Myocyte (in vitro differentiated cells): ENCODE measurements at regions not wholly inside any gene's neighbourhood (a gene's known extent, or its start where the extent isn't known, plus 50 kb on each side); places are given as distances from the start of the nearest gene placed in this dataset.

Source experiments
- DNase-seq: peaks from one replicate; pipeline ENCODE4 v3.0.0-alpha.2; 2012; ENCODE audit warnings: low read depth

DNA sequence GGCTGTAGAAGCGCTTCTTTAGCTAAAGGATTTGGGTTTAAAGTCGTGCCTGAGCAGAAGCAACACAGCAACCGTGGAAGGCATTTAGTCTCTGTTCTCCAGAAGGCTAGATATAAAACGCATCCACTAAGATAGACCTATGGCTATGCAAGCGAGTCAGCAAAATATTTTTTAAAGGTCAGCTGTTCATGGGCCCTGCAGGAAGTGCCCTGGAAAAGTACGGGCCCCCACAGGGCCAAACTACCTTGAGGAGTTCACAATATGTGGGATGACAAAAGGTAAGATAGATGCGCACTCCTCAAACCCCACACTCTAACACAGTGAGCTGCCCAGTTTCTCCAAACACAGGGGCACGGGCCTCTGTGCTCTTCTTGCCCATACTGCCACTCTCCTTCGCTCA lies 261.6 kb downstream of the VPS13C start:
- DNase-seq = no peak

DNA sequence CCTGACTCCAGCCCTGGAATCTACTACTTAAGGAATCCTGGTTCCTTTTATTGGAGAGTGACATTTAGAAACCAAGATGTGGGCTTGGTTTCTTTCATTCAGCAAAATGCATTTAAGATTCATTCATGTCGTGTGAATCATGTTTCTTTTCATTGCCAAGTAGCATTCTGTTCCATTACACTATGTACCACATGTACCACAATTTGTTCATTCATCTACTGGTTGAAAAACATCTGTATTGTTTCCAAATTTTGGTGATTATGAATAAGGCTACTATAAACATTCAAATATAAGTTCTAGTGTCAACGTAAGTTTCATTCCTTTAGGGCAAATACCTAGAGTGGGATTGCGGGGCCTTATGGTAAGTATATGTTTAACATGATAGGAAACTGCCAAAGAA lies 264.2 kb downstream of the VPS13C start:
- no peak for DNase-seq

DNA sequence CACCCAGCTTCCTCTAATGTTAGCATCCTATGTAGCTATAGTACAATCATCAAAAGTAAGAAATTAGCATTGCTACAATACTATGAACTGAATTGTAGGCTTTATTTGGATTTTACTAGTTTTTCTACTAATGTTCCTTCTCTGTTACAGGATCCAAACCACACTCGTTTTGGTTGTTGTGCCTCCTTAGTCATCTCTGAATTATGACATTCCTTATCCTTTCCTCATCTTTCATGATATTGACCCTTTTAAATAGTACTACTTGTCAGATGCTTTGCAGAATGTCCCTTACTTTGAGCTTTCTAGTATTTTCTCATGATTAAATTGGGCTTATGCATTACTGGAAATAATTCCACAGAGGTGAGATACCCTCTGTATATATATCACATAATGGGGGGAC lies 265.4 kb downstream of the VPS13C start:
- peak; percentile 14 for DNase-seq

DNA sequence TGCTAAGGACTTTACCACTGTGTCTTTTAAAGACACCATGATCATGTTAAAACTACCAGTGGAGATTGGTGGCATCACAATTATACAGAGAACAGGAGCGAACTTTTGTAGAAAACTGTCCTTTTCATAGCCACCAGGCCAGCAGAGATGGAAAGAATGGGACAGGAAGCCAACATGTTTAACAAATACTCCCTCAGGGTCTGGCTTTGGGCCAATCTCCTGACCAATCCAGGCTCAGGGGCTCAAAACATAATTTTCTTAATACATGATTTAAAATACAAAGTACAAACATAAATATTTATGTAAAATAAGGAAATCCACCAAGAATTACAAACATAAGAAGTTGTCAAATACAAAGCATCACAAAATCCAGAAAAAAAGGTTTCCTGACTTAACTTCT lies 266.0 kb downstream of the VPS13C start:
- peak; percentile 18 for DNase-seq

DNA sequence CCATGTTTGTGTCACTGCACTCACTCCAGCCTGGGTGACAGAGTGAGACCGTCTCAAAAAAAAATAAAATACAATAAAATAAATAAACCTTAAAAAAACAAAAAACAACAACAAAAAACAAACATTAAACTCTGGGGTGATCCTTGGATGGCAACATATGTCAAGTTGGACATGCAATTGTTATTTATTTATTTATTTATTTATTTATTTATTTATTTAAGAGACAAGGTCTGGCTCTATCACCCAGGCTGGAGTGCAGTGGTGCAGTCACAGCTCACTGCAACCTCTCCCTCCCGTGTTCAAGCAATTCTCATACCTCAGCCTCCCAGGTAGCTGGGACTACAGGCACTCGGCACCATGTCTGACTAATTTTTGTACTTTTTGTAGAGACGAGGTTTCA lies 275.5 kb downstream of the VPS13C start:
- DNase-seq = no peak

DNA sequence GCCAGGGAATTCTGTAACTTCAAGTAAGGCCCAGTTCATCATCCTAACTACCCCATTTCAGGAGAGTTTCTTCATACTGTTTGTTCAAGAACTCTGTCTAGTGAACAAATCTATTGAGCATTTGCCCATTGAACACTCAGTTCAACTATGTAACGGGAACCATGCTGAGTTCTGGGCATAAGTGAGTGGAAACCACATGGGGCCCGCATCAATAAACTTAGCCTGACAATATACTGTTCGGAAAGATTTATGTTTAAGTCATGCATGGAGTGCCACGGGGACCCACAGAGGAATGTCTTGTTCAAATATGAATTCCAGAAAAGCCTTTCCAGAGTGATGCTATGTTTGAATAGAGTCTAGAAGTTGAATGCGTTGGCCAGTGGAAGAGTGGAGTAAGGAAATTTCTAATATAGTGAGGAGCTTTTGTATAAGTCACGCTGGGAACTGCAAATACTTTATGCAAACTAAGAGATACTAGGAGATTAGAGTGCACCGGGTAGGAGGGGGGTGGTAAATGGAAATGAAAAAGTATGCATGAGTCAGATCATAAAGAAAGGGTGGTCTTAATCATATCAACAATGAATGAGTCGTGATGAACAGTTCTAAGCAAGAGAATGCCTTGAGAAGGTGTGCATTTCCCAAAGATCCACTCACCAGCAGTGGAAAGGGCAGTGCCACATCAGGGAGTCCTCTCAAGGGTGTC lies 279.8 kb downstream of the VPS13C start:
- no peak for DNase-seq

DNA sequence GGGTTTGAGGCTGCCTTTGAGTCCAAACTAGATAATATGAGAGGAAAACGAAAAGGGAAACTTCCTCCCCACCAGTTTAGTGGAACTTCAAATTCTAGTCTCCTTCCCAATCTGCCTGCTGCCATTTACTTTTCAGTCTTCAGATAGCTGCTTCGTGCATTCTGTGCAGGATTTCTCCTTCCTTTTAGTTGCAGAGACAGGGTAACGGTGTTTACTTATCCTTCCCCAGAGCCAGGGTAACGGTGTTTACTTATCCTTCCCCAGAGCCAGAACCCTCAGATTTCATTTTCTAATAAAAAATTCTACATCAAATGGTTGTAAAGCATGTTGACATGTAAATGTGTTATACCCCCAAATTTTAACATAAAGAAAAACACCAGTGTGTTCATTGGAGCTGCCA lies 282.6 kb downstream of the VPS13C start:
- no peak for DNase-seq

DNA sequence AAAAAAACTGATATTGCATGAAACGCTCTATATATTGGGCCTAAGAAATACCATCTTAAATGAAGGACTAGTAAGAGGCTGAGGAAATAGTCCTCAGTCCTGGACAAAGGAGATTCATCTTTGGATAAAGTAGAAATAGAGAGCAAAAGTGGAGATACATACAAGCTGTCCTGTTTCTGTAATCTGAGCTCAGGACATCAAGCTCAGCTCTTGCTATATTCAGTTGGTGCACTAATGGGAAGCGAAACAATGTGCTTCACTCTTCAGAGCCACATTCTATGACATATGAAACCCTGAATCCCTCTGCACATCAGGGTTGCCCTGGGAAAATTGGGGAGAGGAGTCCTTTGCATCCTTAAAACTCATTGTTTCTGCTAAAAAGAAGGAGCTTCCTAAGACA lies 290.7 kb downstream of the VPS13C start:
- DNase-seq = no peak

DNA sequence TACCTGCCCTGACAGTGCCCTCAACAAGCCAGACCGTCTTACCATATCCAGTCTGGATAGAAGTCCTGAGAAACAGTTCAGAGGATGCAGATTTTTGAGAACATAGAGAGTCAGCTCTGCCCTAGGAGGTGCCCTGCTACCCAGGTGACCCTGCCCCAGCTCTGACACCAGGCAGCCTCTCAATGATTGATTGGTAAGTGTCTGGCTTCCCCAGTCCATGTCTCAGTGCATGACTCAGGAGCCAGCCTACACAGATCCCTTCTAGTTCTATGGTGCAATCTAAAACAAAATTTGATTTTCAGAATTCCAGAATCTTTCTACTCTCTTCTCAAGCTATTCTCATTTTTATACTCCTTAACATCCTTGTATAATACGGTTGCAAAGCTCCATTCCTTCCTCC lies 292.1 kb downstream of the VPS13C start:
- DNase-seq = no peak

DNA sequence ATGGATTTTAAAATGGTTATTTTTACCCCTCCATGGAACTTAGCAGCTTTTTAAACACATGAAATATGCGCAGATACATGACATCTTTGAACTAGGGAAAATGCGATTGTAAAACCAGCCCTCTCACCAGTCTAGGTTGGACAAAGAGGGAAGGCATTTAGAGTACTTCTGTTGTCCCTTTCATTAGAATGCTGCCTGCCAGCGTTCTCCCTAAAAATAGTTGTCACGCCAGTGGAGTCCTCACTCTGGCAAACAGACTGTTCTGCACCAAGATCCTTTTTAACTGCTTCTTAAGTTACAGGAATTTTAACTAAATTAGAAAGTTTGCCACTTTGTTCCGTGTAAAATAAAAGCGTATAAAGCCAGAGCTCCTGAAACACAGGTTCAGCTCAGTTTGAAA lies 295.3 kb downstream of the VPS13C start:
- no peak for DNase-seq

DNA sequence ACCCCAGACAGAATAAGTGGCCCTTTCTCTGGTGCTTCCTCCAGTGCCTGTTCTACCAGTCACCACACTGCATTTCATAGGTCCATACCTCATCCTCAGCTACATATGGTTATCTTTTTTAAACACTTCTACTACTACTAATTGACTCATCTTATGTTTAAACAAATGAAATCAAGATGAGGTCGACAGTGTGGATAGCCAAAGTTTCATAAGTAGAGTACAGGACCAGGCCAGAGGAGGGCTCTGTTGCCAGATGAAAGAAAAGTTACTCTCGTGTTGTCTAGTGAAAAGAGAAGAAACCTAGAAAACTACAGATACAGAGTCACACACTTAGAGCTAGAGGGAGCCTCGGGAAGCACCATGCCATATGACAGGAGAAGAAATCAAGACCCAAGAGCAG lies 296.1 kb downstream of the VPS13C start:
- DNase-seq = no peak

DNA sequence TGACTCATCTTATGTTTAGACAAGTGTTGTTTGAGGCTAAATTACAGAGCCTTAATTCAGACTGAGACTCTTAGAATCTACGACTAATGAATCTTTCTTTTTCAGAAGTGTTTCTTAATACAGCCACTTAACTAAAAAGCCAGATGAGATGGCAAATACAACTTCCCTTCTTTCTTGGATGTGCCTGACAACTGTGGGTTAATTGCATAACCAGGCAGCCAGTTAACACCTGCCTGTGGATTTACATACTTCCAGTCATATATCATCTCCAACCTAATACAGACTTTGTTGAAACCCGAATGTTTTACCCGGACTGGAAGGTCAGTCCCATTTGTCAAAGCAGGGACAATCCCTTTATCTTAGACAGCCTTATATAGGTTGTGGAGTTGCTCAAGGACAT lies 297.6 kb downstream of the VPS13C start:
- DNase-seq = no peak

DNA sequence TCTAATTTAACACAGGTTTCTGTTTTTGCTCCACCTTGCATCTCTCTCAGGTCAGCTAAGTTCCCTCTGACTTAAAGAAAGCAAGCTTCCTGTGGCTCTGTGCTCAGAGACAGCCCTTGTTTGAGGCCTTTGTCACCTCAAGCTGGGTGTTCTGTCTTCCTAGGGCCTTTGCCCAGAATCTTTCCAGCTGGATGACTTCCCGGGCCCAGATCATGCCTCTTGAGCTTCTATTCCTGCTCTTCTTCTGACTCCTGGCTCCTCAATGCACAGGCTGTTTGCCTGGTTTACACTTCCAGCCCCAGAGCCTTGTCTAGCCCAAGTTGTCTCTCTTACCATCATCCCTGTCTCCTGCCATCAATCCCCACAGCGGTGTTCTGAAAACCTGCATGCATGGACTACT lies 300.6 kb downstream of the VPS13C start:
- no peak for DNase-seq

DNA sequence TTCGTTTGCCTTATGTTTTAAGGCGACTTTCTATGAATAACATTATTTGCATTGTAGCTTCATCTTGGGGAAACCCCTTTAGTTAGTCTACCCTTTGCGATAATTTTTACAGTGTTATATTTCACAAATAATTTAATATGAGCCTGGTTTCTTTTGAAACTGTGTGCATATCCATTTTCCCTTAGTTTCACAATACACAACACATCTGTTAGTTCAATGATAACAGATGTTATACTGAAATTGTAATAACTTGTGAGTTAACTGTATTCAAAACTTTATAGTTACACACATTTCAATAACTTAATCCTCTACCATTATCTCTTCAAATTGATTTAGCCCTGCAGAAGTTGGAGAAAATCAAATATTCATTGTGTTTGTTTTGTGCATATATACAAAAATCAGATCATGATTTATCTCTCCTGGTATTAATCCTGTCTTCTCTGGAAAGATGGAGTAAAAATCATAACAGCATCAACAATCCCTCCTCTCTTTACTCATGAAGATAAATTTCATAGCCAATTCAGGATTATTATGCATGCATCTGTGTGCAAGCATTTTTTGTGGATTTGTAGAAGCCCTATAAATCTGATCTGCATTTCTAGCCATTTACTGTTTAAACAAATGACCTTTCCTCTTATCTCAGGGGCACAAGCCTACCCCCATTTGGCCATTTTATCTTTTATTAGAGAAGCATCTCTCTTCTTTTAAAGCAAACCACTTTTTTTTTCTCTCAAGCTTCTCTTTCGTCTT lies 304.0 kb downstream of the VPS13C start:
- no peak for DNase-seq

DNA sequence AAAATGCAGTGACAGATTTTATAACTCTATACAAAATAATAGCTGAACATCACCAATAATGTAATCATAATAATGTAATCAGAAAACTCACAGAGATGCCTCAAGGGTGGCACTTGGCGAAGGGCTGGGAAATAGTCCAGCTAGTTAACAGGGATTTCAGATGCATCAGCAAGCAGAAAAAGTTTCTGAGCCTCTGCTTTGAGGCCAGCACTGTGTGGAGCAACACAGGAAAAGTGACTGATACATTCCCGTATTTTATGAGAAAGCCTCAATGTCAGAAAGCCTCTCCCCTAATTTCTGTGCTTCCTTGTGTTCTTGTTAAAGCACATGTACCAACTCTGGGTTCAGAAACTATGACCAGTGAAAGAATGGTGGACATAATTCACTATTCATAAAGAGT lies 304.8 kb downstream of the VPS13C start:
- DNase-seq = no peak

DNA sequence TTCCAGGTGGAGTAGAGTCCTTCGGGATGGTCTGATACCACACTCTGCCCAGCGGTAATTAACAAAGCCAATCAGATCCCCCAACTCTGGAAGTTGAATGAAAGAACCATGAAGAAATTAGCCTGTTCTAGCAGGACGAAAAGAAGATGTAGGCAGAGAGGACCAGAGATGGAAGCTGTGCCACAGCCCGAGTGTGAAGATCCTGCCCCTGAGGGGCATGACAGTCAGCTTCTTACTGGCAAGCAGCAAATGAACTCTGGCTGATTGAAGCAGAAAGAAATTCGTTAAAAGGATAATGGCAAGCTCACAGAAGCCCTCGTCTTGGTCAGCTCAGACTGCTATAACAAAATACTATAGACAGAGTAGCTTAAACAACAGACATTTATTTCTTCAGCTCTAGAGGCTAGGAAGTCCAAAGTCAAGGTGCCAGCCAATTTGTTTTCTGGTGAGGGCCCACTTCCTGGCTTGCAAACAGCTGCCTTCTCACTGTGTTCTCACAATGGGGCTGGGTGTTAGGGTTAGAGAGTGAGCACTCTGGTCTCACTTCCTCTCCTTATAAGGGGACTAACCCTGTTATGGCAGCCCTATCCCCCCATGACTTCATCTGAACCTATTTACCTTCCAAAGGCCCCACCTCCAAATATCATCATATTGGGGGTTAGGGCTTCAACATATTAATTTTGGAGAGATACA lies 307.1 kb downstream of the VPS13C start:
- DNase-seq = no peak

DNA sequence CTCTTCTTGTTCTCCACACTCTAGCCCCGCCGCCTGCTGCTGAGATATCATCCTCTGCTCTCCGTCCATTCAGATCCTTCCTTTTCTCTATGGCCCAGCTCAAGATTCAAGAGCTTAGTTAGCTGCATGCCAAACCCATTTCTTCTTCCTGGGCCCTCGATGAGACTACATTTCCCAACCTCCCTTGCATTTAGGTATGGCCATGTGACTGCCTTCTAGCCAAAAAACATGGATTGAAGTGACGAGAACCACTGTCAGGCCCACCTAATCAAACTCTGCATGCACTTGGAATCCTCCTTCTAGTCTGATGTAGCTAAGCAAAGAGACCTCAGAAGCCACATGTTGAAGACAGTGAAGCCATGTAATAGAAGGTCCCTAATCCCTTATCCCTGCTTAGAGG lies 308.2 kb downstream of the VPS13C start:
- DNase-seq = no peak

DNA sequence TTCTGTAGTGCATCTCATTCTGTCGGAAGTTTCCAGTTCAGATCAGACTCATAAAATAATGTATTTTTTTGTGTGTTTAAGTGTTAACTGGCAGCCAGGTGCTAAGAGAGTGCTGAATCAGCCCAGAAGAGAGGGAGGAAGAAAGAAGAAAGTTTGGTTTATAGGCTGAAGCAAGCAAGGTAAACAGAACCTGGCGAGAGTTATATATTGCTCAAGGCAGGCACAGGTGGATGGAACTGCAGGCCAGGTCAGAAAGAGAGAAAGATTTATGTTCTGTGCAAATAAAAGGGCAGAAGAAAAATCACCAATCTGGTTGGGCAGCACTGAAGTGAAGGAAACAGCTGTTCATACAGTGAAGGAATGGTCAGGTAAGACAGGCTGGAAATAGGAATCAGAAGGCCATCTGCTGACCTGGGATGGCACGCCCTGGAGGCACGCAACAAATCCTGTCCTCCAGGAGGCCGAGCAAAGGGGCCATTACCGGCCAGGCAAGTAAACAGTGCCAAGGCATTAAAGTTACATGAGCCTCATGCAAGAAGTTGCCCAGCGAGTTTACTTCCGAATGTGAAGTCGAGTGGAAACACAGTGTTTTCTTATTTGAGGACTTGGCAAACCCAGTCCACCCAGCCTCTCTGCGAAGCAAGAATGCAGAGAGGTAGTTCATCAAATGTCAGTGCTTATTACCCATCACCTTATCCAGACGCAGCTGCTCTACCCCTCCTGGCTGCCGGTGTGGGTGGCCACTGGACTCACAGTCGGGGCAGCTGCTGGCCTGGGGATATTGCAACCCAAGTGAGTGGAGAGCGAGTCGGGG lies 309.8 kb downstream of the VPS13C start:
- DNase-seq = no peak

DNA sequence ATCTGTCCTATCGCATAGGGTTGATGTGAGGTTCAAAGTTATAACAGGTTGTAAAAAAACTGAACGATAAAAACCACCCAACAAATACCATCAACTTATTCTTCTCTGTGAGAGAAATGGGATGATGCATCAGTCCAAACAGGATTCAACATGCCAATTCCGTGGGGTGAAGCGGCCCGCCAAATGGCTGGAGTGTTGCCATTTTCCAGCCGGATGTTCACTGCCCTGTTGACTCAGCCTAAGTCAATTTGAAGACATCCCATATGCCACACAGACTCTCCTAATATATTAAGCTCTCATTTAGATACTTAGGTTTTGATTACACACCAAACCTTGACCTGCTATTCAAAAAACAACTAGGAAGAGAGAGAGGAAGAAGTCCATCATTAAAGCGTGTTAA lies 311.1 kb downstream of the VPS13C start:
- DNase-seq = peak; percentile 50

DNA sequence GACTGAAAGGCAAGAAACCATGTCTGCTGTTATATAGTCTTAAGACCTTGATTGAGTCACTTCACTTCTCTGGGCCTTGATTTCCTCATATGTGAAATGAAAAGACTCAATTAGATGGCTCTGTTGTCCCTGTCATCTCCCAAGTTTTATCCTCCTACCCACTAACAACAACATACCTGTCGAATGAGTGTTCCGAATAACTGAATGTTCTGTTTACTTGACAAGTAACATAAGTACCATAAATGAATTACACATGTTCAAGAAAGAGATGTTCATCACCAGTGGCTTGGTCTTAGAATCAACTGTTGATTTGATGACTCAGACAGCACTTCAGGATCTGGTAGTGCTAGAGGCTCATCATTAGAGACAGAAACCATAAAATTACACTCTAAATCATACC lies 311.7 kb downstream of the VPS13C start:
- DNase-seq = no peak

DNA sequence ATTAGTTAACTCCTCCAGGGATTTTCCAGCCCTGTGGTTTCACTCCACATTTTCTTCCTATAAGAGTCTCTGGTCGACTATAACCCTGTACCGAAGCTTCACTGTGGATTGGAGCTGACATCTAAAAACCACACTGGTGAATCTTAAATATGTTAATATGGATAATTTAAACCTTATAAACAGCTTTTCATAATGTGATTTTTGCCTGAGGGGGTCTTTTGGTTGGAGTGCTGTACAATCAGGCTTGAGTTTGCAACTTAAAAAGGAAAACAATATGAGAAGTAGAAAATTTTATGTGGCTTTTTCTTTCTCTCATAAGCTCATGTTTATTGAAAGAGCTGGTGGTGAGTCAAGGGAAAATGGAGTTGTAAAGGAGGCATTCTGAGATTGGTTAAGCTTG lies 313.7 kb downstream of the VPS13C start:
- DNase-seq = no peak
